GM23338 (cell line): ENCODE measurements at regions not wholly inside any gene's neighbourhood (a gene's known extent, or its start where the extent isn't known, plus 50 kb on each side); places are given as distances from the start of the nearest gene placed in this dataset.

ENCODE experiments used
- ATAC-seq: fragments of 200-7000 bp; cut with Tn5 transposase; 3 replicates; pipeline ENCODE4 v1.9.1; 2020
- DNase-seq: peaks from one replicate; pipeline ENCODE4 v3.0.0-alpha.2; 2015; ENCODE audit warnings: low spot score
- H2AFZ ChIP-seq: fragments of 200-600 bp; sonication (generic); 2 replicates; pipeline ENCODE4 v1.8.0; 2016; ENCODE audit warnings: antibody characterized with exemption, mild to moderate bottlenecking, moderate library complexity
- H3F3A ChIP-seq: fragments of 200-600 bp; sonication (generic); replicated peaks from 2 replicates; pipeline ENCODE4 v1.8.0; 2017; ENCODE audit warnings: antibody characterized with exemption, mixed run types, low read depth
- H3K27ac ChIP-seq: fragments of 200-600 bp; sonication (generic); 2 replicates; pipeline ENCODE4 v1.6.1; 2016; ENCODE audit warnings: low read depth
- H3K27me3 ChIP-seq: fragments of 200-600 bp; sonication (generic); 2 replicates; pipeline ENCODE4 v1.8.0; 2016; ENCODE audit warnings: mild to moderate bottlenecking, mixed run types, moderate library complexity; ENCODE audit not compliant: insufficient read depth
- H3K36me3 ChIP-seq: fragments of 200-600 bp; sonication (generic); 2 replicates; pipeline ENCODE4 v1.8.0; 2016; ENCODE audit warnings: mild to moderate bottlenecking; ENCODE audit not compliant: insufficient read depth
- H3K4me1 ChIP-seq: fragments of 200-600 bp; sonication (generic); 2 replicates; pipeline ENCODE4 v1.8.0; 2016; ENCODE audit warnings: mild to moderate bottlenecking, moderate library complexity; ENCODE audit not compliant: insufficient read depth
- H3K4me2 ChIP-seq: fragments of 200-600 bp; sonication (generic); 2 replicates; pipeline ENCODE4 v1.7.1; 2017; ENCODE audit warnings: mixed run types
- H3K4me3 ChIP-seq: fragments of 200-600 bp; sonication (generic); 2 replicates; pipeline ENCODE4 v1.6.1; 2016; ENCODE audit warnings: mixed run types
- H3K79me2 ChIP-seq: fragments of 200-600 bp; sonication (generic); replicated peaks from 2 replicates; pipeline ENCODE4 v1.8.0; 2017; ENCODE audit warnings: mild to moderate bottlenecking; ENCODE audit not compliant: insufficient read depth
- H3K9me2 ChIP-seq: fragments of 200-600 bp; sonication (generic); 2 replicates; pipeline ENCODE4 v1.8.0; 2017; ENCODE audit not compliant: insufficient read depth
- H4K20me1 ChIP-seq: fragments of 200-600 bp; sonication (generic); replicated peaks from 2 replicates; pipeline ENCODE4 v1.8.0; 2017; ENCODE audit warnings: mild to moderate bottlenecking; ENCODE audit not compliant: insufficient read depth
- H3K27ac Mint-ChIP-seq: 2 replicates; pipeline ENCODE4 v1.8.0; 2020; ENCODE audit warnings: inconsistent platforms, mild to moderate bottlenecking, moderate library complexity, mixed read lengths
- H3K27me3 Mint-ChIP-seq: 3 replicates; pipeline ENCODE4 v1.8.0; 2022; ENCODE audit warnings: low read depth, mild to moderate bottlenecking, moderate library complexity, mixed read lengths, inconsistent platforms; ENCODE audit not compliant: insufficient read depth, poor library complexity
- H3K36me3 Mint-ChIP-seq: 3 replicates; pipeline ENCODE4 v1.8.0; 2021; ENCODE audit warnings: low read depth, mild to moderate bottlenecking, inconsistent platforms, moderate library complexity, mixed read lengths
- H3K4me1 Mint-ChIP-seq: 3 replicates; pipeline ENCODE4 v1.8.0; 2020; ENCODE audit warnings: mild to moderate bottlenecking, inconsistent platforms, mixed read lengths
- H3K4me3 Mint-ChIP-seq: 3 replicates; pipeline ENCODE4 v1.8.0; 2021; ENCODE audit warnings: moderate library complexity, mild to moderate bottlenecking, inconsistent platforms, mixed read lengths
- H3K9me3 Mint-ChIP-seq: 3 replicates; pipeline ENCODE4 v1.8.0; 2020; ENCODE audit warnings: moderate library complexity, mild to moderate bottlenecking, inconsistent platforms, mixed read lengths
- CREB1 ChIP-seq: fragments of 250-450 bp; sonication (Bioruptor Pico); IDR thresholded peaks from 2 replicates; pipeline ENCODE4 v1.5.0; 2020; ENCODE audit warnings: low read depth, mild to moderate bottlenecking, moderate library complexity
- EZH2phosphoT487 ChIP-seq: fragments of 200-600 bp; sonication (generic); IDR thresholded peaks from one replicate; pipeline ENCODE4 v1.8.1; 2018; ENCODE audit warnings: antibody characterized with exemption; ENCODE audit not compliant: unreplicated experiment
- NANOG ChIP-seq: IDR thresholded peaks from 2 replicates; pipeline ENCODE4 v1.6.1; 2016; ENCODE audit warnings: antibody characterized with exemption, borderline replicate concordance
- STAT1 ChIP-seq: IDR thresholded peaks from one replicate; pipeline ENCODE4 v1.6.1; 2016; ENCODE audit warnings: antibody characterized with exemption; ENCODE audit not compliant: unreplicated experiment
- ZNF331 ChIP-seq: fragments of 250-450 bp; sonication (Bioruptor Pico); IDR thresholded peaks from 2 replicates; pipeline ENCODE4 v1.5.0; 2020; ENCODE audit warnings: low read depth, mild to moderate bottlenecking, moderate library complexity
- TF ChIP-seq, protein P1 (sequence below), 2 experiments: fragments of 200-600 bp in 1 of 2; sonication (generic) in 1 of 2; conservative IDR thresholded peaks; 2 replicates each; pipeline versions ENCODE4 v1.5.1 to v1.6.1; 2016 to 2017; ENCODE audit warnings: antibody characterized with exemption in 2 of 2, low read depth in 2 of 2, mild to moderate bottlenecking in 2 of 2, moderate library complexity in 1 of 2
- TF ChIP-seq, protein P2 (sequence below): fragments of 250-450 bp; sonication (Bioruptor Pico); IDR thresholded peaks from 2 replicates; pipeline ENCODE4 v1.5.0; 2020; ENCODE audit warnings: mild to moderate bottlenecking, moderate library complexity

DNA sequence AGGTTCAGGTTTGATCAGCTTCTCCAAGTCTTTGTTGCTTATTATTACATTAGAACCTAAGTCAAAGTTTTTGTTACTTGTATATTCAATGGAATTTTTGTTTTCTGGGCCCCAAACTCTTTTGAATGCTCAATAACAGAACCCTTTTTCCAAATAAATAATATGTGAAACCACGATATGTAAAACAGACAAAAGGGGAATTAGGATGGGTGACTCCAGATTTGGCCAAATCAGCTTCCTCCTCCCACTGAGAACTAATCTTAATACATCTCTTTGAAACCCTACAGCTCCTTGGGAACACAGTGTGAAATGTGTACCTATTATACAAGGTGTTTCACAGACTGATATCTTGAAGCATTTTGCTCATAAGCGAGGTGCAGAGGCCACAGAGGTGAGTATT is 67.0 kb upstream of the TNFSF18 start (continued):
- TF ChIP-seq, protein P1, sequence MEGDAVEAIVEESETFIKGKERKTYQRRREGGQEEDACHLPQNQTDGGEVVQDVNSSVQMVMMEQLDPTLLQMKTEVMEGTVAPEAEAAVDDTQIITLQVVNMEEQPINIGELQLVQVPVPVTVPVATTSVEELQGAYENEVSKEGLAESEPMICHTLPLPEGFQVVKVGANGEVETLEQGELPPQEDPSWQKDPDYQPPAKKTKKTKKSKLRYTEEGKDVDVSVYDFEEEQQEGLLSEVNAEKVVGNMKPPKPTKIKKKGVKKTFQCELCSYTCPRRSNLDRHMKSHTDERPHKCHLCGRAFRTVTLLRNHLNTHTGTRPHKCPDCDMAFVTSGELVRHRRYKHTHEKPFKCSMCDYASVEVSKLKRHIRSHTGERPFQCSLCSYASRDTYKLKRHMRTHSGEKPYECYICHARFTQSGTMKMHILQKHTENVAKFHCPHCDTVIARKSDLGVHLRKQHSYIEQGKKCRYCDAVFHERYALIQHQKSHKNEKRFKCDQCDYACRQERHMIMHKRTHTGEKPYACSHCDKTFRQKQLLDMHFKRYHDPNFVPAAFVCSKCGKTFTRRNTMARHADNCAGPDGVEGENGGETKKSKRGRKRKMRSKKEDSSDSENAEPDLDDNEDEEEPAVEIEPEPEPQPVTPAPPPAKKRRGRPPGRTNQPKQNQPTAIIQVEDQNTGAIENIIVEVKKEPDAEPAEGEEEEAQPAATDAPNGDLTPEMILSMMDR (conservative IDR thresholded peaks at IDR 0.05; ENCODE audit: low read depth in 2 of 2), result no peak
- TF ChIP-seq NANOG (no peak), STAT1 (no peak), CREB1 (CRISPR knock-in tag) (no peak), EZH2phosphoT487 (no peak)

DNA sequence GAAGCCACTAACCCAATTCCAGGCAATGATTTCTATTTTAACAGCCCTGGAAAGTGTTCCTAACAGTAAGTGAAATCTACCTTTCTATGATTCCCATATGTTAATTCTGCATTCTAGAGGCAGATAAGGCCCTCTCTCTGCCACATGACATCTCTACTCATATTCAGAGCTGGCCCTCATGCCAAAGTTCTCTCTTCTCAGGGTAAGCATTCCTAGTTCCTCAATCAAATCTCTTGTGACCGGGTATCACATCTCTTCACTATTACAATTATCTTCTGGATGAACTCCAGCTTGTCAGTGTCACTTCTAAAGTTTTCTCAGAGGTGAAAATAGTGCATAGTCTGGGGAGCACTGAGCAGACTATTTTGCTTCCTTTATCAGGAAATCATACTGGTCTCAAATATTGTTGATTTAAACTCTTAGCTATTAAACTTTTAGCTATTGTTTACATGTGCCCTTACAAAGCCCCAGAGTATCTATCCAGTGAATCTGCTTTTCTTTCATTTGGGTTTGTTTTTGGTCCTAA is 66.4 kb upstream of the TNFSF18 start:
- Histone ChIP-seq H3K27ac (no peak overlapping the region), H3K27me3 (no peaks in the 10 kb centered on the region), H3K4me2 (no peak overlapping the region), H4K20me1 (no peaks in the 10 kb centered on the region), H3K4me1 (peaks cover 2% of the 10 kb centered on the region; the same call in 1 of the 2 replicates), H3K36me3 (no peaks in the 10 kb centered on the region), H2AFZ (no peak overlapping the region), H3K79me2 (no peaks in the 10 kb centered on the region), H3K4me3 (no peak overlapping the region), H3F3A (no peaks in the 10 kb centered on the region), H3K9me2 (peaks cover 12% of the 10 kb centered on the region)
- H3K27me3 Mint-ChIP-seq, result no peaks in the 10 kb centered on the region
- no peak overlapping the region for H3K4me3 Mint-ChIP-seq
- H3K27ac Mint-ChIP-seq, result no peak overlapping the region
- ATAC-seq (no peak), DNase-seq (no peak)
- no peaks in the 10 kb centered on the region; the same call in 2 of the 3 replicates for H3K4me1 Mint-ChIP-seq
- TF ChIP-seq, protein P2, sequence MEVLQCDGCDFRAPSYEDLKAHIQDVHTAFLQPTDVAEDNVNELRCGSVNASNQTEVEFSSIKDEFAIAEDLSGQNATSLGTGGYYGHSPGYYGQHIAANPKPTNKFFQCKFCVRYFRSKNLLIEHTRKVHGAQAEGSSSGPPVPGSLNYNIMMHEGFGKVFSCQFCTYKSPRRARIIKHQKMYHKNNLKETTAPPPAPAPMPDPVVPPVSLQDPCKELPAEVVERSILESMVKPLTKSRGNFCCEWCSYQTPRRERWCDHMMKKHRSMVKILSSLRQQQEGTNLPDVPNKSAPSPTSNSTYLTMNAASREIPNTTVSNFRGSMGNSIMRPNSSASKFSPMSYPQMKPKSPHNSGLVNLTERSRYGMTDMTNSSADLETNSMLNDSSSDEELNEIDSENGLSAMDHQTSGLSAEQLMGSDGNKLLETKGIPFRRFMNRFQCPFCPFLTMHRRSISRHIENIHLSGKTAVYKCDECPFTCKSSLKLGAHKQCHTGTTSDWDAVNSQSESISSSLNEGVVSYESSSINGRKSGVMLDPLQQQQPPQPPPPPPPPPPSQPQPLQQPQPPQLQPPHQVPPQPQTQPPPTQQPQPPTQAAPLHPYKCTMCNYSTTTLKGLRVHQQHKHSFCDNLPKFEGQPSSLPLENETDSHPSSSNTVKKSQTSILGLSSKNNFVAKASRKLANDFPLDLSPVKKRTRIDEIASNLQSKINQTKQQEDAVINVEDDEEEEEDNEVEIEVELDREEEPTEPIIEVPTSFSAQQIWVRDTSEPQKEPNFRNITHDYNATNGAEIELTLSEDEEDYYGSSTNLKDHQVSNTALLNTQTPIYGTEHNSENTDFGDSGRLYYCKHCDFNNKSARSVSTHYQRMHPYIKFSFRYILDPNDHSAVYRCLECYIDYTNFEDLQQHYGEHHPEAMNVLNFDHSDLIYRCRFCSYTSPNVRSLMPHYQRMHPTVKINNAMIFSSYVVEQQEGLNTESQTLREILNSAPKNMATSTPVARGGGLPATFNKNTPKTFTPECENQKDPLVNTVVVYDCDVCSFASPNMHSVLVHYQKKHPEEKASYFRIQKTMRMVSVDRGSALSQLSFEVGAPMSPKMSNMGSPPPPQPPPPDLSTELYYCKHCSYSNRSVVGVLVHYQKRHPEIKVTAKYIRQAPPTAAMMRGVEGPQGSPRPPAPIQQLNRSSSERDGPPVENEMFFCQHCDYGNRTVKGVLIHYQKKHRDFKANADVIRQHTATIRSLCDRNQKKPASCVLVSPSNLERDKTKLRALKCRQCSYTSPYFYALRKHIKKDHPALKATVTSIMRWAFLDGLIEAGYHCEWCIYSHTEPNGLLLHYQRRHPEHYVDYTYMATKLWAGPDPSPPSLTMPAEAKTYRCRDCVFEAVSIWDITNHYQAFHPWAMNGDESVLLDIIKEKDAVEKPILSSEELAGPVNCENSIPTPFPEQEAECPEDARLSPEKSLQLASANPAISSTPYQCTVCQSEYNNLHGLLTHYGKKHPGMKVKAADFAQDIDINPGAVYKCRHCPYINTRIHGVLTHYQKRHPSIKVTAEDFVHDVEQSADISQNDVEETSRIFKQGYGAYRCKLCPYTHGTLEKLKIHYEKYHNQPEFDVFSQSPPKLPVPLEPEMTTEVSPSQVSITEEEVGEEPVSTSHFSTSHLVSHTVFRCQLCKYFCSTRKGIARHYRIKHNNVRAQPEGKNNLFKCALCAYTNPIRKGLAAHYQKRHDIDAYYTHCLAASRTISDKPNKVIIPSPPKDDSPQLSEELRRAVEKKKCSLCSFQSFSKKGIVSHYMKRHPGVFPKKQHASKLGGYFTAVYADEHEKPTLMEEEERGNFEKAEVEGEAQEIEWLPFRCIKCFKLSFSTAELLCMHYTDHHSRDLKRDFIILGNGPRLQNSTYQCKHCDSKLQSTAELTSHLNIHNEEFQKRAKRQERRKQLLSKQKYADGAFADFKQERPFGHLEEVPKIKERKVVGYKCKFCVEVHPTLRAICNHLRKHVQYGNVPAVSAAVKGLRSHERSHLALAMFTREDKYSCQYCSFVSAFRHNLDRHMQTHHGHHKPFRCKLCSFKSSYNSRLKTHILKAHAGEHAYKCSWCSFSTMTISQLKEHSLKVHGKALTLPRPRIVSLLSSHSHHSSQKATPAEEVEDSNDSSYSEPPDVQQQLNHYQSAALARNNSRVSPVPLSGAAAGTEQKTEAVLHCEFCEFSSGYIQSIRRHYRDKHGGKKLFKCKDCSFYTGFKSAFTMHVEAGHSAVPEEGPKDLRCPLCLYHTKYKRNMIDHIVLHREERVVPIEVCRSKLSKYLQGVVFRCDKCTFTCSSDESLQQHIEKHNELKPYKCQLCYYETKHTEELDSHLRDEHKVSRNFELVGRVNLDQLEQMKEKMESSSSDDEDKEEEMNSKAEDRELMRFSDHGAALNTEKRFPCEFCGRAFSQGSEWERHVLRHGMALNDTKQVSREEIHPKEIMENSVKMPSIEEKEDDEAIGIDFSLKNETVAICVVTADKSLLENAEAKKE (CRISPR knock-in tag), result no peak
- TF ChIP-seq NANOG (no peak), ZNF331 (no peak)
- H3K36me3 Mint-ChIP-seq, result no peaks in the 10 kb centered on the region
- H3K9me3 Mint-ChIP-seq, result peaks cover 2% of the 10 kb centered on the region; the same call in 2 of the 3 replicates
